GM12872 (cell line): ENCODE measurements at regions not wholly inside any gene's neighbourhood (a gene's known extent, or its start where the extent isn't known, plus 50 kb on each side); places are given as distances from the start of the nearest gene placed in this dataset.

Experiments
- CTCF ChIP-seq: IDR thresholded peaks from 3 replicates; pipeline ENCODE4 v1.5.1; 2011; ENCODE audit warnings: low read depth, mild to moderate bottlenecking, low read length, moderate library complexity; ENCODE audit not compliant: insufficient read depth

GRCh38 chr1:232579958-232580941 is 49.7 kb downstream of the SIPA1L2 start:
- no peak for TF ChIP-seq CTCF

- TF ChIP-seq CTCF = no peak
These were observed 50.5 kb downstream of the SIPA1L2 start for GRCh38 chr1:232579466-232579865.

- TF ChIP-seq CTCF = no peak
These were observed 51.2 kb downstream of the SIPA1L2 start for GRCh38 chr1:232578651-232579195.

- no peak for TF ChIP-seq CTCF
These were observed 52.2 kb downstream of the SIPA1L2 start for GRCh38 chr1:232577772-232578171.

GRCh38 chr1:232576537-232576936 is 53.4 kb downstream of the SIPA1L2 start:
- TF ChIP-seq CTCF = no peak

GRCh38 chr1:232575763-232576040 is 54.2 kb downstream of the SIPA1L2 start:
- TF ChIP-seq CTCF = no peak

GRCh38 chr1:232574889-232575762 is 54.8 kb downstream of the SIPA1L2 start:
- TF ChIP-seq CTCF = no peak
